HG03565 (cell line): ENCODE measurements at regions not wholly inside any gene's neighbourhood (a gene's known extent, or its start where the extent isn't known, plus 50 kb on each side); places are given as distances from the start of the nearest gene placed in this dataset.
"Not testable (repeated sequence)": the region's sequence is repeated elsewhere in the genome, so short reads cannot be mapped to it uniquely, and the experiment has no call there.

Experiments
- ATAC-seq: cut with Tn5 transposase; IDR thresholded peaks from one replicate; pipeline ENCODE4 v1.9.1; 2021; ENCODE audit warnings: mild to moderate bottlenecking, moderate library complexity; ENCODE audit not compliant: unreplicated experiment

- ATAC-seq = no peak
Observed at GRCh38 chr2:19205983-19206533, 152.4 kb downstream of the OSR1 start.

GRCh38 chr2:19203866-19204265 is 154.6 kb downstream of the OSR1 start:
- ATAC-seq = no peak

GRCh38 chr2:19201911-19202462 is 156.4 kb downstream of the OSR1 start:
- ATAC-seq = no peak

- ATAC-seq = no peak
Observed at GRCh38 chr2:19198381-19198780, 160.0 kb downstream of the OSR1 start.

- ATAC-seq = no peak
Observed at GRCh38 chr2:19195661-19196060, 162.8 kb downstream of the OSR1 start.

- ATAC-seq = no peak
Observed at GRCh38 chr2:19189391-19189790, 169.0 kb downstream of the OSR1 start.

- ATAC-seq = no peak
Observed at GRCh38 chr2:19187323-19188020, 171.0 kb downstream of the OSR1 start.

GRCh38 chr2:19185086-19185485 is 173.3 kb downstream of the OSR1 start:
- ATAC-seq = no peak

GRCh38 chr2:19178175-19178574 is 180.2 kb downstream of the OSR1 start:
- no peak for ATAC-seq

GRCh38 chr2:19176977-19177376 is 181.4 kb downstream of the OSR1 start:
- no peak for ATAC-seq

GRCh38 chr2:19176172-19176852 is 182.1 kb downstream of the OSR1 start:
- no peak for ATAC-seq

- no peak for ATAC-seq
Observed at GRCh38 chr2:19174176-19174575, 184.2 kb downstream of the OSR1 start.

- no peak for ATAC-seq
Observed at GRCh38 chr2:19171409-19171808, 187.0 kb downstream of the OSR1 start.

GRCh38 chr2:19169134-19169768 is 189.2 kb downstream of the OSR1 start:
- ATAC-seq = no peak

- not testable (repeated sequence) for ATAC-seq
Observed at GRCh38 chr2:19164099-19164498, 194.3 kb downstream of the OSR1 start.

- ATAC-seq = no peak
Observed at GRCh38 chr2:19158896-19159295, 199.5 kb downstream of the OSR1 start.

GRCh38 chr2:19158211-19158610 is 200.2 kb downstream of the OSR1 start:
- ATAC-seq = no peak

GRCh38 chr2:19156646-19157045 is 201.8 kb downstream of the OSR1 start:
- no peak for ATAC-seq

- ATAC-seq = no peak
Observed at GRCh38 chr2:19150726-19151125, 207.7 kb downstream of the OSR1 start.

GRCh38 chr2:19146867-19147266 is 211.6 kb downstream of the OSR1 start:
- no peak for ATAC-seq

- no peak for ATAC-seq
Observed at GRCh38 chr2:19141234-19142004, 217.0 kb downstream of the OSR1 start.
